22Rv1 (cell line): ENCODE measurements at regions not wholly inside any gene's neighbourhood (a gene's known extent, or its start where the extent isn't known, plus 50 kb on each side); places are given as distances from the start of the nearest gene placed in this dataset.

Experiments used
- H3K27ac ChIP-seq: fragments of 450-650 bp; 2 replicates; pipeline ENCODE4 v1.5.1; 2017
- ZFX ChIP-seq: fragments of 450-650 bp; IDR thresholded peaks from 2 replicates; pipeline ENCODE4 v1.6.1; 2017; ENCODE audit warnings: antibody characterized with exemption, borderline replicate concordance
- TF ChIP-seq, protein P1 (sequence below): fragments of 450-650 bp; IDR thresholded peaks from 2 replicates; pipeline ENCODE4 v1.5.1; 2017; ENCODE audit warnings: mild to moderate bottlenecking

DNA sequence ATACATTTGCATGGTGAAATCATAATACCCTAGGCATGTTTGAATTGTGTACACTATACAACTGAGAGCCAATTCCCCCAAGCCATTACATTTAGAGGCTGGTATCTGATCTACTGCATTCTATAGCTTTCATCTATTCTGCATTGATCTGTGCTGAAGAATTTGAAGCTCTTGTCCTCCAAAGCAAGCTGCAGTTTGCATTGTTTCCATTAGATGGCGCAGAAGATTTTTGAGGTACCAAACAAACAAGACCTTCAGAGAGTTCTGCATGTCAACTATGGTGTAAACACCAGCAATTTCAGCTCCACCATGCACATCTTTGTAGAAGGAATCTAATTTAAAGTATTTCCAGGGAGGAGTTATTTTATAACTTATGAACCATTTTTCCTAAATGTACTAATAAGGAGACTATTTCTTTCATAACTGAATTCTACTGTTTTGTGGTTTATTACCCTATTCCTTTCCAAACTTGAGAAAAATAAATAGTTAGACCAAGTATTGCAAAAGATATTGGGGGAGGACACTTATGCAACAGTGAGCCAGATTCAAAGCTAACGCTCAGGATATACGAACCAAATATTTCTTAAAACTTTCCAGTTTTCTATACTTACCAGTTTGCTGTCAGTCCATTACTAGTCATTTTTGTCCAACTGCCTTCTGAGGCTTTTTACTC is 761.8 kb upstream of the ACVR2A start:
- H3K27ac ChIP-seq, result no peak overlapping the region

DNA sequence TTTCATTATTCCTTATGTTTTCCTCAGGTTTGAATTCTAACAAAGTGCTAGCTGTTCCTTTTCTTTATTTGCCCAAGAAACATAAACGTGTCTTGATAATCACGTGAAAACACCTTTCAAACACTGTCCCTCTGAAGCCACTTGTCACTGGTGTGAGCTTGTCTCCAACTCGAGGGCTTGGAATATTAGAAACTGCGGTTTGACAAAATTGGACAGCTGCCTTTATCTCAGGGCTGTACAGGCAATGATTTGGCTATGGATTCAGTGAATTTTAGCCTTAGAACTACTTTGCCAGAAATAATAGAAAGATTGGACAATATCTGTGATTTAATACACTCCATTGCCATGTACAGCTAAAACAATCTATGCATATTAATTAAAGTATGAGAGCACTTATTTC is 763.0 kb upstream of the ACVR2A start:
- TF ChIP-seq, protein P1, sequence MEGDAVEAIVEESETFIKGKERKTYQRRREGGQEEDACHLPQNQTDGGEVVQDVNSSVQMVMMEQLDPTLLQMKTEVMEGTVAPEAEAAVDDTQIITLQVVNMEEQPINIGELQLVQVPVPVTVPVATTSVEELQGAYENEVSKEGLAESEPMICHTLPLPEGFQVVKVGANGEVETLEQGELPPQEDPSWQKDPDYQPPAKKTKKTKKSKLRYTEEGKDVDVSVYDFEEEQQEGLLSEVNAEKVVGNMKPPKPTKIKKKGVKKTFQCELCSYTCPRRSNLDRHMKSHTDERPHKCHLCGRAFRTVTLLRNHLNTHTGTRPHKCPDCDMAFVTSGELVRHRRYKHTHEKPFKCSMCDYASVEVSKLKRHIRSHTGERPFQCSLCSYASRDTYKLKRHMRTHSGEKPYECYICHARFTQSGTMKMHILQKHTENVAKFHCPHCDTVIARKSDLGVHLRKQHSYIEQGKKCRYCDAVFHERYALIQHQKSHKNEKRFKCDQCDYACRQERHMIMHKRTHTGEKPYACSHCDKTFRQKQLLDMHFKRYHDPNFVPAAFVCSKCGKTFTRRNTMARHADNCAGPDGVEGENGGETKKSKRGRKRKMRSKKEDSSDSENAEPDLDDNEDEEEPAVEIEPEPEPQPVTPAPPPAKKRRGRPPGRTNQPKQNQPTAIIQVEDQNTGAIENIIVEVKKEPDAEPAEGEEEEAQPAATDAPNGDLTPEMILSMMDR, result no peak
- no peak for TF ChIP-seq ZFX
- H3K27ac ChIP-seq, result no peak overlapping the region

More for the DNA sequence above, 761.8 kb upstream of the ACVR2A start:
- no peak for TF ChIP-seq ZFX
- TF ChIP-seq, protein P1, result peak; percentile 68

DNA sequence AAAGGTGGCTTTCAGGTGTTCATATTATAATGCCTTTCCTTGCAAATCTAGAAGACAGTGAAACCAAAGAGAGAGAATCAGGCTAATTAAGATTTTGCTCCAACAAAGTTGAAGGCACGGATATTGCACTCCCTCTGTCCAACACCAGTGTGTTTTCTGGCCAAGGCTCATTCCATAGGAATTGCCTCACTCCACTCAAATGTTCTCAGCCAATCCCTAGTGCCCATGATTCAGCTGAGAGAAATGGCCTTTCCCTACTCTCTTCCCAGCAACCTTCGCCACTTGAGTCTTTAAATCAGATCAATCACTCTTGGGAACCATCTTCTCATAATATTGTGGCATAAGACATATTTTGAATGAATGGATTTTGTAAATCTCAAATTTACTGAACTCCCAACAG is 768.2 kb upstream of the ACVR2A start:
- H3K27ac ChIP-seq, result no peak overlapping the region
- TF ChIP-seq ZFX, result no peak
- TF ChIP-seq, protein P1, result no peak

DNA sequence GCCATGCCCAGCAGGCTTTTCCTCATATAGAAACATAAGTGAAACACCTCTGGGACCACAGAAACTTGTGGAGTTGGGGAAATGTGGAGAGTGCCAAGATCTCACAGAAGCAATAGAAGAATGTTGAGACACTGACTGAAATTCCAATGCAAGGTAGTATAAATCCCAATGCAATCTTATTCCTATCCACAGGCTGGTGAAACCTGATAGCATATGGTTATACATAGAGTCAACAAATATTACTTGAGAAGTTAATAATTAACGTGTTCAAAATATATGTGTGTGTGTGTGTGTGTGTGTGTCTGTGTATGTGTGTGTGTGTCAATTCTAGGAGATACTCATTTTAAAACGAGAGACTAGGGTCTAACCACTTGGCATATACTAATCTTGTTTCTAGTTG is 776.8 kb upstream of the ACVR2A start:
- H3K27ac ChIP-seq, result peak overlapping the region; percentile 62
- no peak for TF ChIP-seq ZFX
- TF ChIP-seq, protein P1, result no peak

DNA sequence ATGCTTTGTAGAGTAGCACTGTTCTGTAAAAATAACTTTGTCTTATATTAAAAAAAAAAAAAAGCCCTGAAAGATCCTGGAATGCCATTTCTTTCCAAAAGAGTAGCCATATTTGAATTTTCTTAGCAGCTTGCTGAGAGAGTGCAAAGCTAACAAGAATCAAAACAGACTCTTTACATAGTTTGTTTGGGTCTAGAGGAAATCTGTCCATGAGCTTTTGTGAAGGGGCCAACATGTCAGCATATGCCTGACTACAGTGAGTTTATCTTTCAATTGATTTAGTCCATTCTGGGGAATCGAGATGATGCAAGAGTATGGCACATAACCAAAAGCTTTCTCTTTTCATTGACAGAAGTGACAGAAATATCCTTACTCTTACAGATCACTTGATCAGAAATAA is 777.7 kb upstream of the ACVR2A start:
- TF ChIP-seq, protein P1, result no peak
- no peak for TF ChIP-seq ZFX
- H3K27ac ChIP-seq, result no peak overlapping the region

DNA sequence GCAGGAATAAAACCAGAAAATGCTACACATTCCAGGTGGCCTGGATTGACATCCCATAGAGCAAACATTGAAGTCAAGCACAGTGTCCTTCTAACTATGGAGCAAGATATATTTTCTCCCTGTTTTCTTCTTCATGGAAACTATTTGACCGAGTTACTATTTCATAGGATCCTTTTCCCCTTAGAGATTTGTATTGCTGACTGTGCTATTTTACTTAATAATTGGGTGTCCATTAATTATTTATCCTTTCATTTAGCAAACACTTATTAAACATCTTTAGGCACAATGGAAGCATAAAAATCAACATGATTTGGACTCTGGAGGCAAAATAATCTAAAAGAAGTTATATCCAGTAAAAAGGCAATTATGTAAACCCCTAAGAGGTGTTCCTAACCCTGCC is 782.8 kb upstream of the ACVR2A start:
- TF ChIP-seq, protein P1, result no peak
- no peak for TF ChIP-seq ZFX
- H3K27ac ChIP-seq, result no peak overlapping the region

DNA sequence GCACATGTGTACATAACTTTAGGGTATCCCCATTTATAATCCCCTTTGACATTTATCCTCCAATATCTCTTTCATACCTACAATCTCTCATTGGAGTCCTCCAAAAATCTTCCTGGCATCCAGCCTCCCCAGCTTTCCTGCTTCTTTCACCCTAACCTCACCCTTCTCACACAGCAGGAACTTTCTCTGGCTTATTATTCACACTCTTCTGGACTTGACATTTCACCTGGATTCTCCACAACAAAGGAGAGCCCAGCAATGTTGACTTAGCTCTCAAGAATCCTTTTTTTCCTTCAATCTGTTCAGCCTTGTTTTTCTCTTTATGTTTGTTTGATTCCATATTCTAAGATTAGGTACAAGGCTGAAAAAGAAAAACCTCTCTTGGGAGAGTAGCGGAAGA is 783.6 kb upstream of the ACVR2A start:
- no peak for TF ChIP-seq ZFX
- TF ChIP-seq, protein P1, result no peak

More for the DNA sequence above, 783.6 kb upstream of the ACVR2A start:
- H3K27ac ChIP-seq, result no peak overlapping the region
